ENCODE measurements at regions not wholly inside any gene's neighbourhood (a gene's known extent, or its start where the extent isn't known, plus 50 kb on each side); places are given as distances from the start of the nearest gene placed in this dataset.

DNA sequence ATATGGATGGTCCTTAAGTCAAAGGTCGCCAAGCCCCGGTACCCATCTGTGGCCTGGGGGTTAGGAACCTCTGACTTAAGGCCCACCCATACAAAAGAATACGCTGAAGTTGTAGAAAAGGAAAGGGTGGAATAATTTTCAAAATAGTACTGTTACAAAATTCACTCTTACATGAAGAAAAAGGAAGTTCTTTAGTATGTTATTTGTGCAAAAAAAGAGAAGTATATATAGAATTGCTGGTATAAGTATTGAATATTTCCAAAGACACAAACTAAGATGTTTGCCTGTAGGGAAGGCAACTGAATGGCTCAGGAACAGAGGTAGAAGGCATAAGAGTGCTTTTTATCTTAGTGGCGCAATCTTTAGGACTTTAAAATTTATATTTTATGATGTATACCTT is 78.7 kb downstream of the PRLHR start:
- Histone ChIP-seq H3K27ac (ENCODE audit: low read depth in 2 of 2, low read length in 2 of 2) (no peak overlapping the region), H3K4me3 (ENCODE audit: low read length in 3 of 3) (no peak overlapping the region), H3K9ac (ENCODE audit: low read length in 3 of 3) (no peak overlapping the region), H3K27me3 (ENCODE audit: control insufficient read depth, insufficient read depth, low read length) (no peaks in the 10 kb centered on the region), H3K36me3 (ENCODE audit: control insufficient read depth in 2 of 3, insufficient read depth in 3 of 3, low read length in 3 of 3) (no peaks in the 10 kb centered on the region), H3K4me1 (ENCODE audit: control insufficient read depth in 2 of 3, insufficient read depth in 2 of 3, low read depth in 1 of 3, low read length in 3 of 3) (no peaks in the 10 kb centered on the region), H3K9me3 (ENCODE audit: control insufficient read depth in 2 of 3, insufficient read depth in 1 of 3, low read length in 3 of 3) (peaks cover 0 to 8% (median 0%) of the 10 kb centered on the region in 3 donors)
- DNase-seq = no peak
- intact Hi-C loops (cut with DNase I) = no loop called here
- TF ChIP-seq, protein P1, sequence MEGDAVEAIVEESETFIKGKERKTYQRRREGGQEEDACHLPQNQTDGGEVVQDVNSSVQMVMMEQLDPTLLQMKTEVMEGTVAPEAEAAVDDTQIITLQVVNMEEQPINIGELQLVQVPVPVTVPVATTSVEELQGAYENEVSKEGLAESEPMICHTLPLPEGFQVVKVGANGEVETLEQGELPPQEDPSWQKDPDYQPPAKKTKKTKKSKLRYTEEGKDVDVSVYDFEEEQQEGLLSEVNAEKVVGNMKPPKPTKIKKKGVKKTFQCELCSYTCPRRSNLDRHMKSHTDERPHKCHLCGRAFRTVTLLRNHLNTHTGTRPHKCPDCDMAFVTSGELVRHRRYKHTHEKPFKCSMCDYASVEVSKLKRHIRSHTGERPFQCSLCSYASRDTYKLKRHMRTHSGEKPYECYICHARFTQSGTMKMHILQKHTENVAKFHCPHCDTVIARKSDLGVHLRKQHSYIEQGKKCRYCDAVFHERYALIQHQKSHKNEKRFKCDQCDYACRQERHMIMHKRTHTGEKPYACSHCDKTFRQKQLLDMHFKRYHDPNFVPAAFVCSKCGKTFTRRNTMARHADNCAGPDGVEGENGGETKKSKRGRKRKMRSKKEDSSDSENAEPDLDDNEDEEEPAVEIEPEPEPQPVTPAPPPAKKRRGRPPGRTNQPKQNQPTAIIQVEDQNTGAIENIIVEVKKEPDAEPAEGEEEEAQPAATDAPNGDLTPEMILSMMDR (IDR thresholded peaks at IDR 0.05; ENCODE audit: borderline replicate concordance, extremely low read depth, insufficient read depth) = no peak
- no peak for FAIRE-seq

DNA sequence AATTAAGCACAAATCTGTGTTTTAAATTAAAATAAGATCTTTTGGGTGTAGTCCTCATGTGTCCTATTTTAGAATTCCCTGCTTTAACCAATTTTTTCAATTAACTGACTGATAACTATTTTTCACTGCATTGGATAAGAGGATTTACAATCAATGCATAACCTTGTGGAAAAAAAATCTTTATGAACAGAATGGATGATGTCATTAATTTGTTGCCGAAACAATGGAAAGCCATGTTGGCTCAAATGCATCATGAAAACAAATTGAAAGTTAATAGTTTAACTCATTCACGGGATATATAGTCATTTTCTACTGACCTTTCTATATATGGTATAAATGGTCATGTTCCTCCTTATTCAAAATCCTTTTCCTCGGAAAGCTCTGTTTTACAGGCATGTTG is 82.3 kb downstream of the PRLHR start:
- no peaks in the 10 kb centered on the region for H3K27me3 ChIP-seq (ENCODE audit: control insufficient read depth, insufficient read depth, low read length)
- DNase-seq = no peak
- no peaks in the 10 kb centered on the region for H3K36me3 ChIP-seq (ENCODE audit: control insufficient read depth in 2 of 3, insufficient read depth in 3 of 3, low read length in 3 of 3)
- no peak for FAIRE-seq
- no peak overlapping the region for H3K9ac ChIP-seq (ENCODE audit: low read length in 3 of 3)
- TF ChIP-seq, protein P1 (IDR thresholded peaks at IDR 0.05; ENCODE audit: borderline replicate concordance, extremely low read depth, insufficient read depth) = no peak
- no peaks in the 10 kb centered on the region for H3K4me1 ChIP-seq (ENCODE audit: control insufficient read depth in 2 of 3, insufficient read depth in 2 of 3, low read depth in 1 of 3, low read length in 3 of 3)
- intact Hi-C loops (cut with DNase I) = no loop called here
- H3K9me3 ChIP-seq (ENCODE audit: control insufficient read depth in 2 of 3, insufficient read depth in 1 of 3, low read length in 3 of 3) = peaks cover 0 to 5% (median 0%) of the 10 kb centered on the region in 3 donors
- no peak overlapping the region for H3K4me3 ChIP-seq (ENCODE audit: low read length in 3 of 3)
- H3K27ac ChIP-seq (ENCODE audit: low read depth in 2 of 2, low read length in 2 of 2) = no peak overlapping the region

DNA sequence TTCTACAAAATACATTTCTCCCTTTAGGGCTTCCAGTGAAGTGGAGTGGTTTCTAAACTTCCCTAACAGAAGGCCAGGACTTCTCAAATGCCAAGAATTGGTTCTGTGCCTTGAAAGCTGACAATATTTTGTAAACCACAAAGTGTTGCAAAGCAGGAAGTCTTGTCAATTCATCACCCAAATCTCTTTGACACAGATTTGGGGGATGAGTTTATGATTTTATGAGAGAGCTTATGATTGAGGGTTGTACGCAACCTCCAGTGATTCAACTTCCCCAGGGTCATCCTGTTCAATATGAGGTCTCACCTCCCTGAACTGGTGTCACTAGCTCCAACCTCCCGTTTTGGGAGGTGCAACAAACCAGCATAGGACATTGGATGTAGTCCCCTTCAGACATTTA is 83.7 kb downstream of the PRLHR start:
- intact Hi-C loops (cut with DNase I) = no loop called here
- H3K9ac ChIP-seq (ENCODE audit: low read length in 3 of 3) = no peak overlapping the region
- TF ChIP-seq, protein P1 (IDR thresholded peaks at IDR 0.05; ENCODE audit: borderline replicate concordance, extremely low read depth, insufficient read depth) = no peak
- no peak overlapping the region for H3K27ac ChIP-seq (ENCODE audit: low read depth in 2 of 2, low read length in 2 of 2)
- no peak overlapping the region for H3K4me3 ChIP-seq (ENCODE audit: low read length in 3 of 3)
- no peak for DNase-seq
- no peaks in the 10 kb centered on the region for H3K36me3 ChIP-seq (ENCODE audit: control insufficient read depth in 2 of 3, insufficient read depth in 3 of 3, low read length in 3 of 3)
- H3K4me1 ChIP-seq (ENCODE audit: control insufficient read depth in 2 of 3, insufficient read depth in 2 of 3, low read depth in 1 of 3, low read length in 3 of 3) = peaks cover 0 to 3% (median 0%) of the 10 kb centered on the region in 3 donors
- no peaks in the 10 kb centered on the region for H3K9me3 ChIP-seq (ENCODE audit: control insufficient read depth in 2 of 3, insufficient read depth in 1 of 3, low read length in 3 of 3)
- no peaks in the 10 kb centered on the region for H3K27me3 ChIP-seq (ENCODE audit: control insufficient read depth, insufficient read depth, low read length)
- no peak for FAIRE-seq

DNA sequence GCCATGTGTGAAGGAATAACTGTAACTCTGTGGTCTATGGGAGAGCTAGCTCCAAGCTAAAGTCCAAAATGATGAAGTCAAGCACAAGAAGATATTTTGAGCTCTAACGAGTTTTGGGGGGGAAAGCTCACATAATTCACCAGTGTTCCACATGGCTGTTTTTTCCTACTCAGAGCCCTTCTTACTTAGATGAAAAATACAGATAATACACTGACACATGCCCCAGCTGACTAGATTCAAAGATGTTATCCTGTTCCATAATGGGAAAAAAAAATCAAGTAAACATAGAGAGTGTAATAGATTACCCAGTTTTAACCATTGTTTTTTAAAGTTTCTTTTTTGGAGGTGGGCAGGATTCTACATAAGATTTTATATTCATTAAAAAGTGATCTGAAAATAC is 86.6 kb downstream of the PRLHR start:
- TF ChIP-seq, protein P1 (IDR thresholded peaks at IDR 0.05; ENCODE audit: borderline replicate concordance, extremely low read depth, insufficient read depth) = no peak
- Histone ChIP-seq H3K27ac (ENCODE audit: low read depth in 2 of 2, low read length in 2 of 2) (peak overlapping the region in 1 of 2 donors; percentile 40), H3K9ac (ENCODE audit: low read length in 3 of 3) (no peak overlapping the region), H3K4me3 (ENCODE audit: low read length in 3 of 3) (no peak overlapping the region), H3K9me3 (ENCODE audit: control insufficient read depth in 2 of 3, insufficient read depth in 1 of 3, low read length in 3 of 3) (no peaks in the 10 kb centered on the region), H3K36me3 (ENCODE audit: control insufficient read depth in 2 of 3, insufficient read depth in 3 of 3, low read length in 3 of 3) (no peaks in the 10 kb centered on the region), H3K27me3 (ENCODE audit: control insufficient read depth, insufficient read depth, low read length) (no peaks in the 10 kb centered on the region), H3K4me1 (ENCODE audit: control insufficient read depth in 2 of 3, insufficient read depth in 2 of 3, low read depth in 1 of 3, low read length in 3 of 3) (peaks cover 0 to 3% (median 0%) of the 10 kb centered on the region in 3 donors)
- intact Hi-C loops (cut with DNase I) = no loop called here
- no peak for FAIRE-seq
- no peak for DNase-seq
